Activated T-cell treated with anti-CD3 and anti-CD28 coated beads for 24 hours (primary cell): ENCODE measurements at regions not wholly inside any gene's neighbourhood (a gene's known extent, or its start where the extent isn't known, plus 50 kb on each side); places are given as distances from the start of the nearest gene placed in this dataset.
"Not testable (repeated sequence)": the region's sequence is repeated elsewhere in the genome, so short reads cannot be mapped to it uniquely, and the experiment has no call there.

Source experiments
- DNase-seq: peaks from one replicate; pipeline ENCODE4 v3.0.0-alpha.2; 2020; ENCODE audit warnings: low read depth

DNA sequence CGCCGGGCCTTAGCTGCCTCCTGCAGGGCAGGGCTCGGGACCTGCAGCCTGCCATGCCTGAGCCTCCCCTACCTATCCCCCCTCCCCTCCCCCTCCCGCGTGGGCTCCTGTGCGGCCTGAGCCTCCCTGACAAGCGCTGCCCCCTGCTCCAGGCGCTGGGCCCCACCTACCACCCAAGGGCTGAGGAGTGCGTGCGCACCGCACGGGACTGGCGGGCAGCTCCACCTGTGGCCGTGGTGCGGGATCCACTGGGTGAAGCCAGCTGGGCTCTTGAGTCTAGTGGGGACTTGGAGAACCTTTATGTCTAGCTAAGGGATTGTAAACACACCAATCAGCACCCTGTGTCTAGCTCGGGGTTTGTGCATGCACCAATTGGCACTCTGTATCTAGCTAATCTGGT lies 554.6 kb upstream of the ACTRT1 start:
- DNase-seq: not testable (repeated sequence)

DNA sequence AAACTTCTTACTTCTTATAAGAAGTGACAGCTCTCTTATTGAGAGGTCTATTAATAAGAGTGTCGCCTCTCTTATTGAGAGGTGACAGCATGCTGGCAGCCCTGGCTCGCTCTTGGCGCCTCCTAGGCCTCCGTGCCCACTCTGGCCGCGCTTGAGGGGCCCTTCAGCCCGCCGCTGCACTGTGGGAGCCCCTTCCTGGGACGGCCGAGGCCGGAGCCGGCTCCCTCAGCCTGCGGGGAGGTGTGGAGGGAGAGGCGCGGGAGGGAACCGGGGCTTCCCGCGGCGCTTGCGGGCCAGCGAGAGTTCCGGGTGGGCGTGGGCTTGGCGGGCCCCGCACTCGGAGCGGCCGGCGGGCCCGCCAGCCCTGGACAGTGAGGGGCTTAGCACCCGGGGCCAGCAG lies 554.2 kb upstream of the ACTRT1 start:
- not testable (repeated sequence) for DNase-seq

DNA sequence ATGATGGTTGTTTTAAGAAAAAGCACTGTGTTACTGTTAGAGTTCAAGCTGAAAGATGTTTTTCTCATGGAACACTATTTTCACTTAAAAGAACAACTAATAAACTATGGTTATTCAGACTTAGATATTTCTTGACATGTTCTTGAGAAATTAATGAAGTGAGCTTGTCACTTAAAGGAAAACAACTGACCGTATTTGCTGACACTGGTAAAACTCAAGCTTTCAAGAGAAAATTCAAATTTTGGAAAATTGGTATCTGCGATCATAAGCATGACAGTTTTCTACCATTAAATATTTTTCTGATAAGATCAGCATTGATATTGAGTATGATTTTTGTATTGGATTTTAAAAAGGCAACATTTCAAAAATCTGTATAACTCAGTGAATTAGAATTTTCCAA lies 549.5 kb upstream of the ACTRT1 start:
- DNase-seq: no peak

DNA sequence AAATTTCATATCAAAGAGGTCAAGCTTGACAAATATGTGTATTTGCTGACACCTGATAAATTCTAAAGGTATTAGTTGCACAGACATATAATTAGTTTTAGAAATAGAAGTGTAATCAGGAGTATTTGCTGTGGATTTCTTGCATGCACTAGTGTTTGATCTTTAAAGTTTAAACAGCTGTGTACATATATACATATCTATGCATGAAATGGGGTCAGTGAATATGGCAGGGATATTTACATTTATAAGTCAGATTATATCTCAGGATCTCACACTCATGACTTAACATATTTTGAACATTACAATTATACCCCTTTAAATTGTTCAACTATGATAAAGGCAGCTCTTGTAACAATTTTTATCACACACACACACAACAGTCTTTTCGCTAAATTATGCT lies 547.4 kb upstream of the ACTRT1 start:
- no peak for DNase-seq

DNA sequence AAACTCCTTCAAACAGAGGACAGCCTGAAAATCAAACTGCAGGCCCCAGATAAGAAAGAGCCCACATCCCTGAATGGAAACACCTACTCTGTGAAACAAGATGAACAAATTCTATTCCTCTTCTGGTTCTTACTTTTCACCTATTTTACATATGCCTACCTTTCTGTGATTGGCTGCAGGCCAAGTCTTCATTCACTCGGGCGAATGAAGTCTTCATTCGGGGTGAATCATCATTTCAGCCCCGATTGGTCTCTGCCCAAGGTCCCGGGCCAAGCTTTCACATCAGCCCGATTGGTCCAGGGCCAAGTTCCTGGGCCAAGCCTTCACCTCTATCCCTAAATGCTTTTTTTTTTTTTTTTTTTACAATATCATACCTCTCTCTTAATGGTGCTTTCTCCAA lies 529.8 kb upstream of the ACTRT1 start:
- DNase-seq: no peak

DNA sequence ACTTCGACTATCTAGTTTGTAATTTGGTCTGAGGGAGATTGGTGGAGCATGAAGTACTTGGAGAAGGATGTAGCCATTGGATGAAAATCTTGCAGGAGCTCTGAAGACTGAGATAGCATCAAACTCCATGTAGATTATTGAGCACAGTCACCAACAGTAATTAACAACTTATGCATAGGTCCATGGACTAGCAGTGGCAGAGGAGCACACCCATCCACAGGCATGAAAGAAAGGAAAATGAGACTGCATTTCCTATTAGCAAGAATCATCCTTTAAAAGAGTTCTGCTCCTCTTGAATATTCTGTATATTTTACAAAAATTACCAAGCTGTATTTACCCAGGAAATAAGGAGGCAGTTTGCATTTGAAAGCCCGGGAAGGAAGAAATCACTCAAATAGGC lies 529.4 kb upstream of the ACTRT1 start:
- DNase-seq: no peak

DNA sequence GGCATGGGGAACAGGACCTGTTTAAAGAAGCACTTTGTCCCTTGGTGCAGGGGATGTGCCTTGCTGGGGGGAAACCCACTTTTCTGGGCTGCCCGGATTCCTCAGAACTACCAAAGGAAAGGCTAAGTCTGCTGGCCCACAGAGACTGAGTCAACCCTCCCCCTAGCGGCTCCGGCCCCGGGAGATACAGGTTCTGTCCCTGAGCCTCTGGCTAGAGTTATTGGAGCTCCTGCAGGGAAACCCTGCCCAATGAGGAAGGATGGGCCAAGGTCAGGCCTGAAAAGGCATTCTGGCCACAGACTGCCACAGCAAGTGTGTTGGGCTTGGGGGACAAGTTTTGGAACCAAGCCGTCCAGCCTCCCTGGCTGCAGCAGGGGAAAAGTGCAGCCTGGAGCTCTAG lies 490.9 kb upstream of the ACTRT1 start:
- no peak for DNase-seq

DNA sequence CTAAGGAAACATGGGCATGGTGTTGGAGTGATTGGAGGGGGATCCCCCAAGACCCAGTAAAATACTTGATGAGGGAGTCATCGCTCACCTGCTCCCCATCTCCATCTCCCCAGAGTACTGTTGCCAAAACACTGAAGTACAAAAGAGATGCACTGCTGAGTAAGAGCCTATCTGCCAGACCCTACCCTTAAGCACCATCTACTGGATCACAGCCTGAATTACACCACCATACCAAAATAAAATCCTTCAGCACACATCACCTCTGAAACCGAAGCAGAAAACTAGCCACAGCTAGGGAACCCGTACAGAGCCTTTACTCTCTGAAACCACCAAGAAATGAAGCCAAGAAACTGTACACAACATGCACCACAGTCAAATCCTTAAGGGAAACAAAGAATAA lies 466.3 kb upstream of the ACTRT1 start:
- no peak for DNase-seq

DNA sequence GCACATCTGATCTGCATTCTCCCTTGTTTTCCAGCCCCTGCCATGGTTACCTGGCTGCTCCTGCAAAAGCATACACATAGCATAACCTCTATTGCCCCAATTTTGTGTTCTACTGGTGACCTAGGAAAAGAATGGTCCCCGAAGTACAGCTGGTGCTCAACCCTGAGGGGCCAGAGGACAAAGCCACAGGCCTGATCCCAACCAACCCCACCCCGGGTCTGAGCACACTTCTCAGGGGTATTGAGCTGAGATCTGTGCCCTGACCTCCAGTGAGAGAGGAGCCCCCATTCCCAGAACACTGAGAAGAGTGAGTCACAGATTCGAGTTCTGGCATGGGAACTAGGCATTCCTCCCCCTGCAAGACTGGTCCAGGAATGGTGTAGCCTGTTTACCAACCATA lies 465.5 kb upstream of the ACTRT1 start:
- DNase-seq: no peak

DNA sequence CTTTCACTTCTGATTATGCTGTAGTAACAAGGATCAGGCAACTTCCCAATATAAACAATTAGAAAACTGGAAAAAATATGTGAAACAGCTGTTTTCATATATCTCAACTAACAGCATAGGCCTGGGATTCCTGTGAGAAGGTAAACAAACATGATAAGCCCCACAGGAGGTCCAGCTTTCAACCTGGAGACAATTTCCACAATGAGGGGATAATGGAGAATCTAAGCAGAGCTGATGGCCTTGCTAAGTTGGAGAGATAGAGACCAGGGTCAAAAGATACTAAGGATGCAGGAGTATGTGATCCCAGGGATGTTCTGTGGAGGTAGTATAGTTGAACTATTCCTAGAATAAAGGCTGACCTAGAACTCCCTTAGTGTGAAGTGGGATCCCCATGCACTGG lies 452.3 kb upstream of the ACTRT1 start:
- DNase-seq: no peak

DNA sequence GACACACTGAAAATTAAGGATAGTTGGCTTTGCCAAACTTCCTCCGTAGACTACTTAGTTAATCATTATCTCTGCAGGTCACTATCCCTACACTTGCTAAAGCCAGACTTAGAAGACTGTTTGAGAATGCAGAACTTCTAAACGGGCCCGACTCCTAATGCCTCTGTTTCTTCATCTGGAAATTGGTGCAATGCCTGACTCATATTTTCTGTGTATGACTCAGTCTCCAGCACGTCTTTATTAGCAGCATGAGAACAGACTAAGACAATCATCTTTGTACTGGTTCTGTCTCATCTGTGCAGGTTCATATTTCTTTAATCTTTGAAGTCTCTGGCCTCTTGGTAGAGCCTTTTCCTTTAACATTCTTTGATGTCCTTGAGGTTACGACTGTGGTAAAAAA lies 411.9 kb upstream of the ACTRT1 start:
- no peak for DNase-seq

DNA sequence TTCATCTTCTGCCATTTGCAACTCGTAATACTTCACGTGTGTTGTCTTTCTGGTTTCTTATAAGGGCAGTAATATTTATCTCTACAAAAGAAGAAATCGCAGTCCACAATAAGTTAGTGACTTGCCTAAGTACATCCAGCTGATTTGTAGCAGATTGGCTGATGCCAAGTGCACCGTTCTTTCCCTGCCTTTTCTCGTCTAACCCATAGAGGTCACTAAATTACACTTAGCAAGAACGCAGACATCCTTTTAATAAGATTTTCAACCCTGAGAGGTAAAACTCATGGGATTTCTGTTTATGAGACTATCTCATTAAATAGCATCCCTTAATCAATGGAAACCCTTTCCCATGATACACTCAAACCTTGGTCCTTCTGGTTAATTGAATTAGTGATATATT lies 408.6 kb upstream of the ACTRT1 start:
- DNase-seq: no peak

DNA sequence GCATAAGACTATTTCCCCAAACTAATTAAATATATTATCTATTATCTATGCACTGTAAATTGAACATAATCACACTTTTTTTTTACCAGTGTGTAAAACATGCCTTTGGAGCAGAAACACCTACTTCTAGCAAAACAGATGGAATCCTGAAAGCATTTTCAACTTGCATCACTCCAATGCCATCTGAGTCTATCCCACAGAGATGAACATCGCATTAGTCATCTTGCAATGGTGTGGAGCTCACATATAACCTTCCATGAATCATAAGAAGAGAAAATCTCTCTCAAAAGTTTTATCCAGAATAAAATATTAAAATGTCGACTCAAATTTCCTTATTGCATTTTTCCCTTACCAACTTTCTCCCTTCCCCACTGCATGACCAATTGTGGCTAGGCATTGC lies 406.7 kb upstream of the ACTRT1 start:
- no peak for DNase-seq

DNA sequence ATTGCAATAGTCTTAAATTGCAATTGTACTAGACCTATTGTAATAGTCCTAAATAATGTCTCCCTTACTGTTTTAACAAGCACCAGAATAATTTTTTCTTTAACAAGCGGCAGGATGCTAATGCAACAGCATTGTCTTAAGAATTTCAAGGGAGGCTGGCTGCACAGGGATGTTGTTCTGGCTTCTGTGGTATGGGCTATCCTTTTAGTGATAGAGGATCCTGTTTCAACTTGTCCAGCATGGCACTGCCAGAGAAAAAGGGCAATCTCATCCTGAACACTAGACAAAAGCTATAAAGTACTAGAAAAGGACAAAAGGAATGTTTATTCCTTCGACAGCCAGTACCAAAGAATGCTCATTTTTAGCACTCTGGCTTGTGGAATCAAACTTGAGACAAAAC lies 405.5 kb upstream of the ACTRT1 start:
- DNase-seq: no peak

DNA sequence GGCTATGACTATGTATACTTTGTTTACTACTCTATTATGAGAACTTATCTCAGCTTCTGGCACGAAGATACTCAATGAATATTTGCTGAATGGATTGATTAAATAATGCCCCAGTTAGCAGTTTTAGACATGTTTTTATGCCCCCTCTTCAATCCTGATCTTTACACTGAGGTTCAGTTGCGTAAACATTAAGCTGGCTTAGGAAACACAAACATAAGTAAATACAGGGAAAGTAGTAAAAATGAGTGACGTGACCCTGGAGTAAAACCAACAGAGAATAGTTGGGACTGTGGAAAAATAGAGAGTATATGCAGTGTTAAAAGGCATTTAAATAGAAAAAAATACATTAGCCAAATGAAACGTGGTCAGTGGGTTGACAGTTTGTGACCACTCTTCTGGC lies 387.0 kb upstream of the ACTRT1 start:
- no peak for DNase-seq

DNA sequence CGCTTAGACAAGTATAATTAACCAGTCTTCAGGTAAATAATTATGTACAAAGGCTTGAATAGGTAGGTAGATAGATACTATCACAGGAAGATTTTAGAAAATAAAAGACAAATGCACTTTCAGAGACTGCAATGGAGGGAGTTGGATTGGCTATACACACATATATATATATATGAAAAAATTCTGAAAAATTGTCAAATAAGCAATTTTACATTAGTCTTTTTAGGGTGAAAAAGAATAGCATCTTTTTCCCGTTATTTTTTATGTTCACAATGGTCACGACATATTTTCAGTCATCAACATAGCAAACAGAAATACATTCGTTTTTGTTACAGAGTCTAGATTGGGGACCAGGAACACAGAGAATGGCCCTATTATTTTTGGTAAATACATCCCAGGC lies 385.9 kb upstream of the ACTRT1 start:
- no peak for DNase-seq

DNA sequence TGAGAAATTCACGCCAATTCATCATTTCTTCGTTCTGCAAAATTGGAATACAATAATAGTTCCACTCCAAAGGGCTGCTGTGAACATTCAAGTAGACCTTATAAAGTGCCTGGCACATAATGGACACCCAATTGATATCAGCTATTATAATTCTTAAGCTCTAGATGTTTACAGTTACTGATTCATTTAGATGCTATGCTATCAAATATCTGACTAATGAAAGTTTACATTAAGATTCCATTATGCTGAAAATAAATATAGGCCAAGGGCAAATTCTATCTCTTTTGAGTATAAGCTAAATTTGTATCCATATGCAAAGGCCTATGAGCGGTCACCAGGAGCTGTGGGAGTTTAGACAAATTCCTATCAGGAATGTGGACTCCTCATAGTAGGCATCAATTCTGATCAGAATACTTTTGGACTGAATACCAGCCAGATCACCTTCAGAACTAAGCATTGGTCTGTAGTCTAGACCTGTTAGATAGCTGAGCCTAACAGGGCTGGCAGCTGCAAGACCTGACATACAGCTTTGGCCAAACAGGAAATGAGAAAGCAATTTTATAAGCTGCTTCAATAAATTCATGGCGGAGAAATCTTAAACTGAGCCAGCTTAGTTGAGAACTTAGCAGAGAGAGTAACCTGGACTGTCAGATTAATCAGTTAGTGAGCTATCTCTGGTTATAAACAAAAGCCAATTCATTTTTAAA lies 384.3 kb upstream of the ACTRT1 start:
- no peak for DNase-seq

DNA sequence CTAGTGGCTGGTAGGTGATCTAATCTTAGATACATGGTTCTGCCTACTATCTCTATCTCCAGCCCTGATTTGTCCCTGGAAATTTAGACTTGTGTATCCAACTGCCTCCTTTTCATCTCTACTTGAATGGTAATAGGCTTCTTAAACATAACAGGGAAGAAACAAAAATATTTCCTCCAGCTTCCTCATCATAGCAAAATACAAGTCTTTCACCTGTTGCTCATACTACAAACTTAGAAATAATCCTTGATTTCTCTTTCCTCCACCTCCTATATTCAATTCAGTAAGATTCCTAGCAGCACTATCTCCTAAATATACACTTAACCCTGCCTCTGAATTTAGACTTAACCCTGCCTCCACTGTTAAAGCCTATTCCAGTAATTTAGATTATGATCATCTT lies 373.3 kb upstream of the ACTRT1 start:
- no peak for DNase-seq

DNA sequence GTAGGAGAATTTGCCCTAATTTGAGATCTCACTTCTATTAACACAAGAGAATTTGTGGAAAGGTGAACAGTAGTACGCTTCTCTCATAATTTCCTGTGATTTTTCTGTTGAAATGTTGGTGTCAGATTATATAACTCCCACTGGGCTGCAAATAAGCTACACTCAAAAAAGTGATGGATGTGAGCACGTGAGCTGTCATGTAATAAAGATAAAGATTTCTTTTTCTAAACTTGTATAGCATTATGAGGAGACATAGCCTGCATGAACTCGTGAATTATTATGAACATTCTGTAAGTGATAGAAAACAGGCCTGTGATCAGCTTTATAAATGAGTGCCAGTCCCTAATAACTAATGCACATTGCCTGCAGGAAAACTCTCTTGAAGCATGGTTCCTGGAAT lies 356.6 kb upstream of the ACTRT1 start:
- DNase-seq: no peak

DNA sequence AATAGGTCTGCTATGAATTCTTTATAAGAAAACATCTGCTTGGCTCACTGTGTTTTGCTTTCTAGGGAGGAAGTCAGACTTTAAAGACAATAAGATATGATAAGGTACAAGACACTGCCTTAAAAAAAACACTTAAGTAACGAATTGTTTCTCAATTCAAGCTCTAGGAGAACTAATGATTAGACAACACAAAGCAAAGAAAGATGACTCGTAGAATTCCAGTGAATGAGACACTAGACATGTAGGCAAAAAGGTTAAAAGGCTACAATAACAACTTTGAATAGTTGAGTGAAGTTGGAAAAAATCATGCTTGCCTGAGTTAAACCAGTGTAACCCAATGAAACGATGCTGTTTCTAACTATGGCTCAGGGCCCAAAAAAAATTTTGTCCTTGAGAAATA lies 344.4 kb upstream of the ACTRT1 start:
- DNase-seq: no peak

DNA sequence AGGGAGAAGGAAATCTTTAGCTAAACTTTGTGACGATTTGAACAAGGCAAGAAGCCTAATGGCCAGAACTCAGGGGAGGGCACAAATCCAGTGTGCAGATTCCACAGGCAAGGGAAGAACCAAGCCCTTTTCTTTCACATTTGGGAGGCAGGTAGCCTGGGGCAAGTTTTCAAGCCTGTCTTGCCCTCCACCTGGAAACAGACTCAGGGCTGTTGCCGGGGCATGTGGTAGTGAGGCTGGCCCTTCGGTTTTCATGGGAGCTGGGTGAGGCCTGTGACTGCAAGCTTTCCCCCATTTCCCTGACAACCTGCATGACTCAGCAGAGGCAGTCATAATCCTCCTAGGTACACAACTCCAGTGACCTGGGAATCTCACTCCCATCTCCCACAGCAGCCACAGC lies 331.6 kb upstream of the ACTRT1 start:
- not testable (repeated sequence) for DNase-seq

DNA sequence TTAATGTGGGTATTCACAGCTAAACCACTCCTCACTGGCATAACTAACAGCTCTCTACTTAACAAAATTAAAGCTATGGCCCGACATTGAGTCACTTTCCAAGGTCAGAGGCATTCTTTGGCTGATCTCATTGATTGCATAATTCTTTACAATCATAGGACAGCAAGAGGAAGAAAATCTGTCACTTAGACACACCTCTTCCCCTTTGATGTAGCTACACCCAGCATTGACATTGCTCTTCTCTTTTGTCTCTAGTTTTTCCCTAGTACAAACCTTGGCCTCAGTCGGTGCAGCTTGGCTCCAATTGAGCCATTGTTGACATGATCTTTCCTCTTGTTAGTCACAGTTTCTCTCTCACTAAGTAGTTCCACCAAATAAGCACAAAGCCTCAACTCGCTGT lies 313.3 kb upstream of the ACTRT1 start:
- no peak for DNase-seq

DNA sequence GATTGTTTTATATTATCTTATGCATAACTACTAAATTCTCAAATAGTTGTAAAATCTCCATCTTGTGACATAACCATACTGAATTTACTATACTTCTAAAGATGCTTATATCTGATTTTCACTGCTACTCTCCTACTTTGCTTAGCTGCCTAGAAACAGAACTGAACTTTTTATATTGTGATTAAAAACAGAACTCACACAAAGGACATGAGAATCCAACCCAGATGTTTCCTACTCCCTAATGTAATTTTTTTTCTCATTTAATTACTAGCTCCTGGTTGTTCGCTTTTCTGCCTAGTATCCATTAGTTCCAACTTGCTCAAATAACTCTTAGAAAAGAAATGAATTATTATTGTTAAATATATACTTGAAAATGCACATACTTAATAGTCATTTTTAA lies 283.5 kb upstream of the ACTRT1 start:
- no peak for DNase-seq

DNA sequence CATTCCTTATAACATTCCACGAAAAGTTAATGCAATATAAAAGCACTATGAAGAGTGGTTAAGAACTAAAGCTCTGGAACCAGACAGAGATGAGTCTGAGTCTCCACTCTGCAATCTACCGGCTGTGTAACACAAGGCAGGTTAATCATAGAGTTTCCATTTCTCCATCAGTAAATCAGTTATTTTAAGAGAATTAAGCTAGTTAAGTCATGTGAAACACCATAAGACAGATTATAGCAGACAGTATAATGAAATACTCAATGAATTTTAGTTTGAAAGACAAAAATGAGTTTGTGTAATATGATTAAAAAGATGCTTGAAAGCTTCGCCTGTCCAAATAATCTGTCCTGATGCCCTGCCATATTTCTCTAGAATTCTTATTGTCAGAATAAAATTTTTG lies 282.6 kb upstream of the ACTRT1 start:
- no peak for DNase-seq

DNA sequence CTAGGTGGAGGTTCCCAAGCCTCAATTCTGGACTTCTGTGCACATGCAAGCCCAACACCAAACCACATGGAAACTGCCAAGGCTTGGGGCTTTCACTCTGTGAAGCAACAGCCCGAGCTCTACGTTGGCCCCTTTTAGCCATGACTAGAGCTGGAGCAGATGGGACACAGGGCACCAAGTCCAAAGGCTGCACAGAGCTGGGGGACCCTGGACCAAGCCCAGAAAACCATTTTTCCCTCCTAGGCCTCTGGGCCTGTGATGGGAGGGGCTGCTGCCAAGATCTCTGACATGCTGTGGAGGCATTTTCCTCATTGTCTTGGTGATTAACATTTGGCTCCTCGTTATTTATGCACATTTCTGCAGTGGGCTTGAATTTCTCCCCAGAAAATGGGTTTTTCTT lies 258.7 kb upstream of the ACTRT1 start:
- no peak for DNase-seq
